SKM-1 treated with dmso at 0.1 percent for 144 hours (cell line): ENCODE measurements at regions not wholly inside any gene's neighbourhood (a gene's known extent, or its start where the extent isn't known, plus 50 kb on each side); places are given as distances from the start of the nearest gene placed in this dataset.

ENCODE experiments used
- DNase-seq: peaks from one replicate; lab custom pipeline; 2025; ENCODE audit not compliant: unreplicated experiment; lab: John Stamatoyannopoulos, UW

DNA sequence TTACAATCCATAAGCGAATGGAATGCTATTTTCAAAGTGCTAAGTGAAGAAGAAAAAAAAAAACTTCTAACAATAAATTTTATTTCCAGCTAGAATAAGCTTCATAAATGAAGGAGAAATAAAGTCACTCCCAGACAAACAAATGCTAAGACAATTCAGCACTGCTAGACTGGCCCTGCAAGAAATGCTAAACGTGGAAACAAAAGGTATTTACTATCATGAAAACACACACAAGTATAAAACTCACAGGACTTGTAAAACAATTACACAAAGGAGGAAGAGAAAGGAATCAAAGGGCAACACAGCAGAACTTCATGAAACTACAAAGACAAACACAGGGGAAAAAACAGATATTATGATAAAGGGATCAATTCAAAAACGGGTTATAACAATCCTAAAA is 85.8 kb upstream of the NELL2 start:
- DNase-seq = no peak

DNA sequence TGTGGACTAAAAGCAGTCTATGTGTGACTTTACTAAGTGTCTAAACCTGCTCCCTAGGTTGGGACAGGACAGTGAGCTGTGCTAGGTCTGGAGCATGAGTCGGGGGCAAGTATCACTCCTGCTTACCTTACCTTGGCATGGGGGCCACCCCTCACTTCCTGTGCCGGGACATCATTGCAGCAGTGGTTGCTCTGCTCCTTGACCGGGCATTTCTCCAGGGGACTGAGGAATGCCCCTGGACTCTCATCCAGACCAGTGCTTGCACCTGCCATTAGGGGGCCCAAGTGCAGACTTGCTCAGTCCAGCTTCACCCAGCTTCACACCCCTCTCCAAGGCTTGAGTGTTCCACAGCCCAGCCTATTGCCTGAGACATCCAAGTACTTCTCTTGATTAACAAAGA is 84.7 kb upstream of the NELL2 start:
- DNase-seq = no peak

DNA sequence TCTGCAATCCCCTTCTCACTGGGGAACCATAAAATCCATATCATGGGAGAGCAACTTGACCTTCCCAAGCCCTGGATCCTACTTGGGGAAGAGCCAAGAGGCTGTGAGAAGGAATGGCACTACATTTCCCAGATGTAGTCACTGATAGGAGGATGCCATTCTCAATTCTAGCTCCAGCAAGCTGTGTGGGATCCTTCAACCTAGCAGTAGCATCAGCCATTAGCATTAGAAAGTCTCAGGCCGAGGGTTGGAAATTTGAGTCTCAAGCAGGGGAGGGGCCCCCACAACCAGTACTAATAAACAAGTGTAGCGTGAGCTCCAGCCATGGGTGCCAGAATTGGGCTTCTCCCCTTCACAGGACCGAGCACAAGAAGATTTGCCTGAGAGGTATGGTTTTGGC is 84.3 kb upstream of the NELL2 start:
- no peak for DNase-seq

DNA sequence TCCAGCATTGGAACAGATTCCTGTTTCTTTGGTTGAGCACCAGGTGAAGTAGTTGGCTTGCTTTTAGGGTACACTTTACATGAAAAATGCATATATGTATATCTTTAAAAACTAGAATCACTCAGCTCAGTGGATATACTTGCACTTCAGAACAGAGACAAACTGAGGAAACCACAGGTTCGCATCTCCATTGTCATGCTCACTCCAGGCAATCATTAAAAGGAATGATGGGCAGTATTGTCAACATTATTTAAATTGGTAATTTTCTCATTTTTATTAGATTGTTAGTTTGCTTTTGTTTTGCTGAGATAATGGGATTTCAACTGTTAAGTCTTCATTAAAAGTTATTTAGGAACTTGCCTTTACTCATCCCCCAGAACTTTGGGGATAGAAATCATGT is 71.0 kb upstream of the NELL2 start:
- DNase-seq = no peak

DNA sequence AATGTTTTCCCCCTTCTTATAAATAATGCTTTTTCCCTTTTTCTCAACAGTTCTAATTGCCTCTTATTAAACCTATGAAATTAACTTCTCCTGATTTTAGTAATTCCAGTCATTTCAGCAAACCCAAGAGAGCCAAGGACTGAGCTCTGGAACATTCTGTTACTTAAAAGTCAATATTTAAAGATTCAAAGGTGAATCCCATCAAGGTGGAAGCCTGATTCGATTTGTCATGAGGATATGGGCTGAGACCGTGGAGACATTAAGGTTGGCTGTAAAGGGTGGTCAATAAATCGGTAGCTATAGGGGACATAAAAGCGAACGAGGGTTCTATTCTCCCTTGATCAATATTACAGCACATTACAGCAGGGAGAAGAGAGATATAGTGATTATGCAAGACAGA is 66.6 kb upstream of the NELL2 start:
- no peak for DNase-seq

DNA sequence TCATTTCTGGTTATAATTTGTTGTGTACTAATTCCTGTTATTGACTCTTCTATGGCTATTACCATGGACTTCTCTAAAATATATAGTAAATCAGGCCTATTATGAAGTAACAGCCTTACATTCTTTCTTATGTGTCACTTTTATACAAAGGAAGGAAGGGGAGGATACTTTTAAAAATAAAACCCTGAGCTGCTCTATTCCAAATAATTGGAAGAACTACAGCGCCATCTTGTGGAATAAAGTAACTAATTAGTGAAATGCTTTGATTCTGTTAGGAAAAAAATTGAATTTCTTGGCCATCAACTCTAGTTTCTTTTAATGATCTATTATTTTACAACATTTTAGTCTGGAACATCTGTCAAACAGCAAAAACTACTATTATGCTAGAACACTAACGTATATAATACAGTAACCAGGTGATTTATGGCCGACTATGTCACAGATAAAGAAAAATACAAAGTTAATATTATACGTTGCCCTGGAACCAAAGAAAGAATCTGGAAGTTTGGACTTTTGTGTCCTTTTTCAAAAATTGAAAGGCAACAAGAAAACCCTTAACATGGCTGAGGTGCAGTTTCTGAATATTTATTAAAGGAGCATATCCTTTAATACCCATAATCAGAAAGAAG is 55.0 kb upstream of the NELL2 start:
- peak; percentile 23 for DNase-seq

DNA sequence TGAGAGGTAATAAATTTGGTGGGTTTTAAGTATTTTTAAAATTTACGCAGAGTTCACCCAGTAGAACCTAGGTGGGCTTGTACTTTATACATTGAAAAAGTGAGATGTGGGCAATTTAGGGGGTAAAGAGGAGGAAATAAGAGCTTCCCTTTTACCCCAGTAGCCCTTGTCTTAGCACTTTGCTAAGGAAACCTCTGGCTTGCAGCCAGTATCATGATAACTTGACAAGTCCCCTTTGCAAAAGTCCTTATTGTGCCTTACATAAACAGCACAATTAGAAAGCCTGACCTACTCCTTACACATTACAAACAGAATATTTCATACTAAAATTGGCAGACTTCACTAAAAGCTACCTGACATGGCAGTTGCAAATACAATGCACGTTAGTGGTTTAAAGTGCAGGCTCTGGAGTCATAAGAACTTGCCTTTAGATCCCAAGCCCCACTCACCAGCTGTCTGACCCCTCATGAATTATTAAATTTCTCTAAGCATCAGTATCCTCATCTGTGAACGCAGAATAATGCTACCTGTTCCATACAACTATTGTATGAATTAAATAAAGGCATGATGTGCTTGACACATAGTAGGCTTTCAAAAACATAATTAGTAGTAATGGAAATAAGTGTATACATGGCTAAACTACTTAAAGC is 53.2 kb upstream of the NELL2 start:
- no peak for DNase-seq
